ENCODE measurements at regions not wholly inside any gene's neighbourhood (a gene's known extent, or its start where the extent isn't known, plus 50 kb on each side); places are given as distances from the start of the nearest gene placed in this dataset.

GRCh38 chrX:9390121-9390520 is 74.7 kb upstream of the TBL1X start:
- TF ChIP-seq, protein P1, sequence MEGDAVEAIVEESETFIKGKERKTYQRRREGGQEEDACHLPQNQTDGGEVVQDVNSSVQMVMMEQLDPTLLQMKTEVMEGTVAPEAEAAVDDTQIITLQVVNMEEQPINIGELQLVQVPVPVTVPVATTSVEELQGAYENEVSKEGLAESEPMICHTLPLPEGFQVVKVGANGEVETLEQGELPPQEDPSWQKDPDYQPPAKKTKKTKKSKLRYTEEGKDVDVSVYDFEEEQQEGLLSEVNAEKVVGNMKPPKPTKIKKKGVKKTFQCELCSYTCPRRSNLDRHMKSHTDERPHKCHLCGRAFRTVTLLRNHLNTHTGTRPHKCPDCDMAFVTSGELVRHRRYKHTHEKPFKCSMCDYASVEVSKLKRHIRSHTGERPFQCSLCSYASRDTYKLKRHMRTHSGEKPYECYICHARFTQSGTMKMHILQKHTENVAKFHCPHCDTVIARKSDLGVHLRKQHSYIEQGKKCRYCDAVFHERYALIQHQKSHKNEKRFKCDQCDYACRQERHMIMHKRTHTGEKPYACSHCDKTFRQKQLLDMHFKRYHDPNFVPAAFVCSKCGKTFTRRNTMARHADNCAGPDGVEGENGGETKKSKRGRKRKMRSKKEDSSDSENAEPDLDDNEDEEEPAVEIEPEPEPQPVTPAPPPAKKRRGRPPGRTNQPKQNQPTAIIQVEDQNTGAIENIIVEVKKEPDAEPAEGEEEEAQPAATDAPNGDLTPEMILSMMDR (IDR thresholded peaks at IDR 0.05; ENCODE audit: control extremely low read depth in 1 of 3, insufficient read depth in 1 of 3, low read depth in 1 of 3, low read length in 3 of 3), result no peak
- TF ChIP-seq YY1 (IDR thresholded peaks at IDR 0.05; ENCODE audit: low read depth, low read length), result no peak
- no peak for TF ChIP-seq CEBPB (IDR thresholded peaks at IDR 0.05; ENCODE audit: low read depth, low read length)
- no peak for TF ChIP-seq MAX (IDR thresholded peaks at IDR 0.05)
- no peak for TF ChIP-seq CBX5 (IDR thresholded peaks at IDR 0.05; ENCODE audit: low read depth, low read length)
- no peak for TF ChIP-seq ATF3 (IDR thresholded peaks at IDR 0.05; ENCODE audit: insufficient read depth, low read depth, low read length)
- TF ChIP-seq USF2 (IDR thresholded peaks at IDR 0.05; ENCODE audit: low read length), result no peak
- TF ChIP-seq NRF1 (IDR thresholded peaks at IDR 0.05; ENCODE audit: low read depth, low read length), result no peak
- TF ChIP-seq SRF (IDR thresholded peaks at IDR 0.05; ENCODE audit: low read depth, low read length), result no peak
